HCEC 1CT (cell line): ENCODE measurements at regions not wholly inside any gene's neighbourhood (a gene's known extent, or its start where the extent isn't known, plus 50 kb on each side); places are given as distances from the start of the nearest gene placed in this dataset.
"Not testable (repeated sequence)": the region's sequence is repeated elsewhere in the genome, so short reads cannot be mapped to it uniquely, and the experiment has no call there.

Source experiments
- DNase-seq: peaks from one replicate; pipeline ENCODE4 v3.0.0-alpha.2; 2017

GRCh38 chr5:23994581-23995370, 487.4 kb downstream of the PRDM9 start:
- DNase-seq = no peak

- DNase-seq = no peak
Measured at GRCh38 chr5:23996525-23996924, 489.1 kb downstream of the PRDM9 start.

GRCh38 chr5:24005384-24005783, 498.0 kb downstream of the PRDM9 start:
- no peak for DNase-seq

GRCh38 chr5:24017710-24018109, 510.3 kb downstream of the PRDM9 start:
- not testable (repeated sequence) for DNase-seq

- no peak for DNase-seq
Measured at GRCh38 chr5:24026288-24026687, 518.9 kb downstream of the PRDM9 start.

GRCh38 chr5:24042688-24043087, 535.3 kb downstream of the PRDM9 start:
- DNase-seq = no peak

GRCh38 chr5:24045046-24045445, 537.6 kb downstream of the PRDM9 start:
- DNase-seq = no peak

- DNase-seq = no peak
Measured at GRCh38 chr5:24053737-24054136, 546.3 kb downstream of the PRDM9 start.

- DNase-seq = no peak
Measured at GRCh38 chr5:24059006-24059405, 551.6 kb downstream of the PRDM9 start.

GRCh38 chr5:24059716-24060115, 552.3 kb downstream of the PRDM9 start:
- DNase-seq = no peak

- no peak for DNase-seq
Measured at GRCh38 chr5:24065779-24066178, 558.4 kb downstream of the PRDM9 start.

GRCh38 chr5:24067208-24067607, 559.8 kb downstream of the PRDM9 start:
- DNase-seq = no peak

GRCh38 chr5:24068524-24068923, 561.1 kb downstream of the PRDM9 start:
- DNase-seq = no peak

GRCh38 chr5:24073107-24073506, 565.7 kb downstream of the PRDM9 start:
- DNase-seq = no peak

GRCh38 chr5:24080046-24080445, 564.7 kb downstream of the CDH10 start:
- DNase-seq = no peak

- DNase-seq = no peak
Measured at GRCh38 chr5:24094081-24094679, 550.6 kb downstream of the CDH10 start.

GRCh38 chr5:24102010-24102409, 542.8 kb downstream of the CDH10 start:
- no peak for DNase-seq

GRCh38 chr5:24103451-24104023, 541.2 kb downstream of the CDH10 start:
- no peak for DNase-seq

- DNase-seq = no peak
Measured at GRCh38 chr5:24110004-24110615, 534.7 kb downstream of the CDH10 start.

- no peak for DNase-seq
Measured at GRCh38 chr5:24112420-24112819, 532.4 kb downstream of the CDH10 start.

GRCh38 chr5:24118351-24118750, 526.4 kb downstream of the CDH10 start:
- no peak for DNase-seq

- DNase-seq = no peak
Measured at GRCh38 chr5:24135536-24135935, 509.2 kb downstream of the CDH10 start.

- DNase-seq = no peak
Measured at GRCh38 chr5:24141046-24141445, 503.7 kb downstream of the CDH10 start.

GRCh38 chr5:24142341-24142740, 502.4 kb downstream of the CDH10 start:
- DNase-seq = no peak
